GM19025 (cell line): ENCODE measurements at regions not wholly inside any gene's neighbourhood (a gene's known extent, or its start where the extent isn't known, plus 50 kb on each side); places are given as distances from the start of the nearest gene placed in this dataset.
"Not testable (repeated sequence)": the region's sequence is repeated elsewhere in the genome, so short reads cannot be mapped to it uniquely, and the experiment has no call there.

Source experiments
- ATAC-seq: cut with Tn5 transposase; IDR thresholded peaks from one replicate; pipeline ENCODE4 v1.9.1; 2021; ENCODE audit warnings: mild to moderate bottlenecking, low read depth, moderate library complexity; ENCODE audit not compliant: unreplicated experiment

GRCh38 chr5:164975986-164976385 is 1470.6 kb downstream of the MAT2B start:
- ATAC-seq: no peak

DNA sequence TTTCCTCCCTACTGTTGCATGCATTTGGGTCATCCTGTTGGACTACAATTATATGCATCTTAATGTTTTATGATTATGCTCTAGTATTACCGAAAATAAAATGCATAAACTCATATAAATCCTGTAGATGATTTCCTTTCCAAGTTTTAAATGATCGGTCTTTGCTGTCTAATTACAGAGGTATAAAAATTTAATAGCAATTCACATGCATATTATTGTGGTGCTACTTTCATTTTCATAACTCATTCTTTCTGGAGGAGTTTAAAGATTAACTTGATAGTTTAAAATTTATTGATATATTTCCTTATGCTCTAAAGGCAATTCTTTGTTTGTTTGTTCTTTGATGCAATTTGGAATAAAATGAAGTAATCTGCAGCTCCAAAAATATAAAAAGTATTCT is 1475.1 kb downstream of the MAT2B start:
- ATAC-seq: no peak

- no peak for ATAC-seq
Observed at GRCh38 chr5:164998142-164998541, 1492.7 kb downstream of the MAT2B start.

DNA sequence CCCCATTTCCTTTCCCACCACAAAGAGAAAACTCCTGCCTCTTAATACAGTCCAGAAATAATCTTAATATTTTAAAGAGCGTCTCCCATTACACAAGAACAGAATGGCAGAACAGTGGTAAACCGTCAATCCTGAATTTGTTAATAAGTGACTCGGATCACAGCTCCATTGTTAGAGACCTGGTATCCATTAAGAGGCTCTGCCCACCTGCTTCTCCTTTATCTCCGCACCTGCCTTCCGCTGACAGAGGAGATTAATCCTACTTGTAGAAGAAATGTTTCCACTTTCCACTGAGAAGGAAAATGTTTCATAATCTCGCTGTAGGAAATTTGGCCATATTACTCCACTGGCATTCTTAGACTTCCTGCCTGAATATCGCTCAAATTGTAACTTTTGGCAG is 1493.2 kb downstream of the MAT2B start:
- no peak for ATAC-seq

GRCh38 chr5:165000479-165001190 is 1495.2 kb downstream of the MAT2B start:
- no peak for ATAC-seq

DNA sequence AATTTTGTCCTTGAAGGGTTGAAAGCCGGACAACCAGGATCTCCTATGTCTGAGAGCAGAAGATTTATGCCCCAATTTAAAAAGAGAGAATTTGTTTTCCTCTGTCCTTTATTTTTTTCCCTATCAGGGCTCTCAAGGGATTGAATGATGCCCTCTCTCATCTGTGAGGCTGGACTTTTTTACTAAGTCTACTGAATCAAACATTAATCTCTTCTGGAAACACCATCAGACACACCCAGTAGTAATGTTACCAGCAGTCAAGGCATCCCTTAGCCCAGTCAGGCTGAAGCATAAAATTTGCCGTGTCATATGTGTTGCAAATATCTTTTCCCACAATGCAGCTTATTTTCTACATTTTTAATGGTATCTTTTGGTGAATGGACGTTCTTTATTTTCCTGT is 1497.9 kb downstream of the MAT2B start:
- ATAC-seq: no peak

- ATAC-seq: no peak
Observed at GRCh38 chr5:165004175-165004574, 1498.8 kb downstream of the MAT2B start.

GRCh38 chr5:165014439-165014838 is 1509.0 kb downstream of the MAT2B start:
- ATAC-seq: no peak

DNA sequence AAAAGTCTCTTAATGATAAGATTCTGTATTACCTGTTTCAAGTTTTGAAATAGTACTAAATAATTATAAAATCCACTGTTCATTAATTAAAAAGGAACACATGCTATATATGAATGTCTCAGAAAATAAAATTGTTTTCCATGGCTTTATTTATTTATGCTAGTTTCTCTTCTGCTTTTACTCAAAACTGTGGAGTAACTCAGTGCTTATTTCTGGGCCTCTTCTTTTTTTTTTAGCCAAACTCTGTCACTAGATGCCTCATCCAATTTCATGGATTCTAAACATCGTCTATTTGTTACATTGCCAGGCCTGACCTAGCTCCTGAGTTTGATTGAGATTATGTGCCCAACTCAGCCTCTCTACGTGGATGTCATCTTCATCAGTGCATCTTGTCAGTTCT is 1509.7 kb downstream of the MAT2B start:
- no peak for ATAC-seq

GRCh38 chr5:165015547-165015946 is 1510.1 kb downstream of the MAT2B start:
- no peak for ATAC-seq

DNA sequence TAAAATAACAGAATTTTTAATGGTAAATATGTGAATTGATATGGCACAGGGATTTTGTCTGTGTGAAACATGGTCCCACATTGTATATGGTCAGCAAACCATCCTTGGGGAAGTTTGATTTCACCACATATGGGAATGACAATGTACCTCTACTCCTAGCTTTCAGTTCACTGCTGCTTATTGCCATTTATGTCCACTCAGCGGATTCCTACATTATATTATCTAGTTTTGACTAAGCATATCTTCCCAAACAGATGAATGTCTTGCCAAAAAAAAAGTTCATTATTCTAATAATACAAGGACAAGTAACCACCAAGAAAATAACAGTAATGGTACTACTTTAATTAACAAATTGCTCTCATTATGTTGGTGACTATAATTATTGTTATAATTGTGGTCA is 1521.6 kb downstream of the MAT2B start:
- ATAC-seq: no peak

GRCh38 chr5:165028356-165028755 is 1522.9 kb downstream of the MAT2B start:
- ATAC-seq: no peak

GRCh38 chr5:165029099-165029870 is 1523.9 kb downstream of the MAT2B start:
- no peak for ATAC-seq

DNA sequence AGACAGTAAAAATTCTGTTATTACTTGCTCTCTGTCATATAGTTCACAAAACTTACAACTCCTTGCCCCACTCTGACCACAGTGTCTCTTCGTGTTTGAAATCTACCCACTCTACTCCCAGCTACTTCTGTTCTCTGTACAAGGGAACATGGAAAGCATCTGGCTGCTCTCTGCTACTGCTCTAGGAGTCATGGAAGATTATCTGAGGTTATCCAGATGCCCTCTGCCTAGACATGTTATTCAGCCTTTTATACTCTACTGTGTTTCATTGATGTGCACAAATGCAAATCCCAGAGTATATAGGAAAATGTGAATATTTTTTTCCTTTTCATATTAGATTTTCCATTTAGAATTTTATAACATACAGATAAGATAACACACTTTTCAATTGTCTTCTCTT is 1525.6 kb downstream of the MAT2B start:
- ATAC-seq: no peak

DNA sequence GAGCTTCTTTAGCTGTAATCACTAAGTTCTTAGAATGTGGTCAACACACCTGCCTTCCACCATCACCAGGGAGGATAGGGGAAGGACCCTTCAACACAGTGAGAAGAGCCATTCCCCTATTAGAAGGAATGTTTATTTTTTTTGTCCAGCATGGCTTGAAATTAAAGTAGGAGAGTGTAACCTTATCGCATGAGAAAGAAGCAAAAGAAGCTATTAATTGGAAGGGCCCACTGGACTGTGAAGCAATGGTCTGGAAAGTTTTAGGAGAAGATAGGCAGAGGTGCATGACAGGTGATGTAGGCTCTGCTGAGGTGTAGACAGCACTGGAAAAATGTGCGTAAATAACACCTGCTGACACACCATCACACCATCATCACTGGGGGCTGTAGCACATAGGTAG is 1526.0 kb downstream of the MAT2B start:
- no peak for ATAC-seq

DNA sequence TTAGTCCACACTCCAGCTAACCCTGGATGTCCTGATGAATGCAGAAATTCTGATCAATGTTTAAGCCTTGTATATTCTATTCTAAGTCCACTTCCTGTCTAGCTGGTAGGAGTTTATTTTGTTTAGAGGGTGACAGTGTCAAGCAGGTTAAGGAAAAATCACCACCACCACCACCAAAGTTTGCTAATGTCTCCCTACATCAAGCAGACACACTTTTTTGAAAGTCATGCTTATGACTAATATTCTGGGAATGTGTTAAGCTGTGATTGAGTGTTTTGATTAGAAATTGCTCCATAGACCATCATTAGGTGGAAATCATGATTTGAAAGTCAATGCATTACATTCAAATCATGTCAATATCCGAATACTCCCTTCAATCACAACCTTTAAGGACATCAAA is 1530.1 kb downstream of the MAT2B start:
- ATAC-seq: no peak

DNA sequence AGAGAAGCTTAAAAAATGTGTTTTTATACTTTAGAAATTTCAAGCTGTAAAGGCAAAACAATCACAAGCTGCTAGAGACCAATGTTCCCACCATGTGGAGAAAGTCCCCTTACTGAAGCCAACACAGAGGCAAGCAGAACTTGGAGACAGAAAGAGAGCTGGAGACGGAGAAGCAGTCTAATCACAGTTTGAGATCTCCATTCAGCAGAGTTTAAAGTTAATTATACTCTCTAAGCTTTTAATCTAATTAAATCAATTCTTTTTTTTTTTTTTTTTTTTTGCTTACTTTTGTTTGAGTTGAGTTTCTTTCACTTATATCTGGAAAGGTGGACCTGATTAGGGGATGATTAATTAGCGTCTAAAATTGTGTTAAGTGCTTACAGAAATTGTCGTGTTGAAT is 1534.3 kb downstream of the MAT2B start:
- no peak for ATAC-seq

- not testable (repeated sequence) for ATAC-seq
Observed at GRCh38 chr5:165045941-165046340, 1540.5 kb downstream of the MAT2B start.

DNA sequence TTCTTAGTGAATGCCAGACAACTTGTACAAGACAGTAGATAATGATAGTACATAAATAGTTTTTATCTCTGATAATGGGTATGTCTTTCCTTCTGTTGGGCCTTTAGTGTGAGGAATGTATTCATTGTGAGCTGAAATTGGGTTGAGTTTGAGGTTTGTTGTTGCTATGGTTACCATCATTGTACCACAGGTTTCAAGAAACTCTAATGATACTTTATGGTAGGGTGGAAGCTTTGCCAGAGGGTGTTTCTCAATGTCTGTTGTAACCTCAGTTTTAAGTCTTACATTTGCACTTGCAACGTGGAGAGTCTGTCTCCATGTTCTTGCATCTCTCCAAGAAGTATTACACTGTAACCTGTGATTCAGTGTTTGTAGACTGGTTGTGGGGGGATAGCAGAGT is 1550.1 kb downstream of the MAT2B start:
- ATAC-seq: no peak

GRCh38 chr5:165057145-165057544 is 1551.7 kb downstream of the MAT2B start:
- no peak for ATAC-seq

- no peak for ATAC-seq
Observed at GRCh38 chr5:165066751-165067385, 1561.4 kb downstream of the MAT2B start.

DNA sequence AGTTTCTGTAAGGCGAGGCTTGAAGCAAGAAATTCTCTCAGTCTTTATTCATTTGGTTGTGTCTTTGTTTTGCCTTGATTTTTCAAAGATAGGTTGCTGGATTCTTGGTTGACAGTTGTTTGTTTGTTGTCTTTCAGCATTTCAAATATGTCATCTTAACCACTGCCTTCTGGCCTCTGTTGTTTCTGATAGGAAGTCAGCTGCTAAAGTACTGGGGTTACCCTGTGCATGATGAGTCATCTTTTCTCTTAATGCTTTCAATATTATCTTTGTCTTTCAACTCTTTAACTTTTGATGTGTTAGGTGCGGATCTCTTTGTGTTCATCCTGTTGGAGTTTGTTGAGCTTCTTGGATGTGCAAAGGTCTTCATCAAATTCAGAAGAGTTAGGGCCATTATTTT is 1571.3 kb downstream of the MAT2B start:
- no peak for ATAC-seq
